A549 (cell line): ENCODE measurements at regions not wholly inside any gene's neighbourhood (a gene's known extent, or its start where the extent isn't known, plus 50 kb on each side); places are given as distances from the start of the nearest gene placed in this dataset.

Experiments used
- BHLHE40 ChIP-seq: IDR thresholded peaks from 2 replicates; pipeline ENCODE4 v1.6.1; 2012; ENCODE audit warnings: low read depth, low read length, inconsistent platforms
- CHD4 ChIP-seq: fragments of 200-600 bp; sonication (generic); IDR thresholded peaks from 2 replicates; pipeline ENCODE4 v1.6.1; 2016; ENCODE audit warnings: antibody characterized with exemption, mild to moderate bottlenecking, borderline replicate concordance
- CTCF ChIP-seq: fragments of >200 bp; sonication (Bioruptor Twin); formaldehyde crosslinking; IDR thresholded peaks from 3 replicates; pipeline ENCODE4 v1.5.1; 2016
- EP300 ChIP-seq, 2 experiments: fragments of >200 bp; sonication (Bioruptor Twin); formaldehyde crosslinking; IDR thresholded peaks; 2 replicates in 1 of 2; 3 replicates in 1 of 2; pipeline ENCODE4 v1.6.1; 2016 to 2017
- FOSL2 ChIP-seq, 2 experiments: fragments of 450-650 bp in 1 of 2; fragments of >200 bp in 1 of 2; sonication (Bioruptor Twin) in 1 of 2; formaldehyde crosslinking; IDR thresholded peaks; 2 replicates each; pipeline versions ENCODE4 v1.5.0 to v1.6.1; 2016 to 2020; ENCODE audit warnings: mild to moderate bottlenecking in 1 of 2, moderate library complexity in 1 of 2
- KDM1A ChIP-seq: fragments of 200-600 bp; sonication (generic); IDR thresholded peaks from 2 replicates; pipeline ENCODE4 v1.6.1; 2016; ENCODE audit warnings: low read depth, mild to moderate bottlenecking
- MAFK ChIP-seq: fragments of 450-650 bp; IDR thresholded peaks from 2 replicates; pipeline ENCODE4 v1.6.1; 2014; ENCODE audit not compliant: partially characterized antibody
- POLR2A ChIP-seq: IDR thresholded peaks from 2 replicates; pipeline ENCODE4 v1.6.1; 2012; ENCODE audit warnings: mild to moderate bottlenecking, low read length
- RCOR1 ChIP-seq: fragments of 150-350 bp; IDR thresholded peaks from 2 replicates; pipeline ENCODE4 v1.6.1; 2014; ENCODE audit warnings: antibody characterized with exemption, low read length, low read depth
- SMC3 ChIP-seq: fragments of >200 bp; sonication (Bioruptor Twin); formaldehyde crosslinking; IDR thresholded peaks from 3 replicates; pipeline ENCODE4 v1.6.1; 2018; ENCODE audit warnings: inconsistent platforms
- TF ChIP-seq, protein P1 (sequence below): fragments of 200-600 bp; sonication (generic); IDR thresholded peaks from 2 replicates; pipeline ENCODE4 v1.6.1; 2016; ENCODE audit warnings: antibody characterized with exemption, mild to moderate bottlenecking, moderate library complexity

- TF ChIP-seq EP300 (IDR thresholded peaks at IDR 0.05) = no peak
- no peak for TF ChIP-seq CTCF
- no peak for TF ChIP-seq CHD4
- TF ChIP-seq RCOR1 = no peak
- no peak for TF ChIP-seq SMC3
- TF ChIP-seq FOSL2 (IDR thresholded peaks at IDR 0.05) = no peak
- TF ChIP-seq FOSL2 (CRISPR knock-in tag; IDR thresholded peaks at IDR 0.05) = no peak
- TF ChIP-seq MAFK = no peak
- TF ChIP-seq POLR2A = no peak
- no peak for TF ChIP-seq BHLHE40
- no peak for TF ChIP-seq KDM1A
- TF ChIP-seq, protein P1, sequence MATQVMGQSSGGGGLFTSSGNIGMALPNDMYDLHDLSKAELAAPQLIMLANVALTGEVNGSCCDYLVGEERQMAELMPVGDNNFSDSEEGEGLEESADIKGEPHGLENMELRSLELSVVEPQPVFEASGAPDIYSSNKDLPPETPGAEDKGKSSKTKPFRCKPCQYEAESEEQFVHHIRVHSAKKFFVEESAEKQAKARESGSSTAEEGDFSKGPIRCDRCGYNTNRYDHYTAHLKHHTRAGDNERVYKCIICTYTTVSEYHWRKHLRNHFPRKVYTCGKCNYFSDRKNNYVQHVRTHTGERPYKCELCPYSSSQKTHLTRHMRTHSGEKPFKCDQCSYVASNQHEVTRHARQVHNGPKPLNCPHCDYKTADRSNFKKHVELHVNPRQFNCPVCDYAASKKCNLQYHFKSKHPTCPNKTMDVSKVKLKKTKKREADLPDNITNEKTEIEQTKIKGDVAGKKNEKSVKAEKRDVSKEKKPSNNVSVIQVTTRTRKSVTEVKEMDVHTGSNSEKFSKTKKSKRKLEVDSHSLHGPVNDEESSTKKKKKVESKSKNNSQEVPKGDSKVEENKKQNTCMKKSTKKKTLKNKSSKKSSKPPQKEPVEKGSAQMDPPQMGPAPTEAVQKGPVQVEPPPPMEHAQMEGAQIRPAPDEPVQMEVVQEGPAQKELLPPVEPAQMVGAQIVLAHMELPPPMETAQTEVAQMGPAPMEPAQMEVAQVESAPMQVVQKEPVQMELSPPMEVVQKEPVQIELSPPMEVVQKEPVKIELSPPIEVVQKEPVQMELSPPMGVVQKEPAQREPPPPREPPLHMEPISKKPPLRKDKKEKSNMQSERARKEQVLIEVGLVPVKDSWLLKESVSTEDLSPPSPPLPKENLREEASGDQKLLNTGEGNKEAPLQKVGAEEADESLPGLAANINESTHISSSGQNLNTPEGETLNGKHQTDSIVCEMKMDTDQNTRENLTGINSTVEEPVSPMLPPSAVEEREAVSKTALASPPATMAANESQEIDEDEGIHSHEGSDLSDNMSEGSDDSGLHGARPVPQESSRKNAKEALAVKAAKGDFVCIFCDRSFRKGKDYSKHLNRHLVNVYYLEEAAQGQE = no peak
These were observed 118.2 kb upstream of the KIF5B start for GRCh38 chr10:32174349-32174893.
